ENCODE measurements at regions not wholly inside any gene's neighbourhood (a gene's known extent, or its start where the extent isn't known, plus 50 kb on each side); places are given as distances from the start of the nearest gene placed in this dataset.
A peak's percentile ranks its signal among the peaks of the same experiment; 100 is the strongest.

DNA sequence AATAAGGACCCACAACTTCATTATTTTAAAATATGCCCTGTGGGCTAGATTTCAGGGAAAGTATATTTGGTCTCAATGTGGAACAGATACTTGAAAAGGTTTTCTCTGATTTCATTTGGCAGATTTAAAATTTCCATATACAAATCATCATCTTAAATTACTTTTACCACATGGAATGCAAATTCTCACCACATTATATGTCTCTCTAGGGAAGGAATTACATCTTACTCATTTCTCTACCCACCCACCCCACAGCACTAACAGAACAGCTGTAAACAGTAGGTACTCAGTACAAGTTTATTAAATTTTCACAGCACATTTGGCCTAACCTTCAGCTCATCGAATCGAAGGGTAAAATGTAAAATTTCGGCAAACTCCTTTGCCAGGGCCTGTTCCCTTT is 104.0 kb downstream of the CYRIA start:
- no peak for DNase-seq (ENCODE audit: low spot score)

DNA sequence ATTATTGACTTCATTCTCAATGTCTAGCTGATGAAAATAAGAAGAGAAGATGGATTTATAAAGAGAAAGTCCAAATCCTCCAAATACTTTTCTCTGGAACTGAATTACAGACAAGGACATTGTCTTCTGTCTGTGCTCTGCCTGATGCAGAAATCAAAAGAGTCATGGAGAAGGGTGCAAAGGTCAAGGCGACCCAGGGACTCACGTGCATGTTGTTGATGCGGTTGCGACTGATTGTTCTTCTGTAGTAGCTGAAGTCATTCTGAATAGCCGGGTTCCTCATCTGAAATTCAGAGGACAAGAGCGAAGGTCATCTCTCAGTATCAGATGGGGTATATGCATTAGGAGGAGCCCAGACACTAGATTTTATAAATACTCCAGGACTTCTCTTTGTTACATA is 104.4 kb downstream of the CYRIA start:
- no peak for DNase-seq (ENCODE audit: low spot score)

DNA sequence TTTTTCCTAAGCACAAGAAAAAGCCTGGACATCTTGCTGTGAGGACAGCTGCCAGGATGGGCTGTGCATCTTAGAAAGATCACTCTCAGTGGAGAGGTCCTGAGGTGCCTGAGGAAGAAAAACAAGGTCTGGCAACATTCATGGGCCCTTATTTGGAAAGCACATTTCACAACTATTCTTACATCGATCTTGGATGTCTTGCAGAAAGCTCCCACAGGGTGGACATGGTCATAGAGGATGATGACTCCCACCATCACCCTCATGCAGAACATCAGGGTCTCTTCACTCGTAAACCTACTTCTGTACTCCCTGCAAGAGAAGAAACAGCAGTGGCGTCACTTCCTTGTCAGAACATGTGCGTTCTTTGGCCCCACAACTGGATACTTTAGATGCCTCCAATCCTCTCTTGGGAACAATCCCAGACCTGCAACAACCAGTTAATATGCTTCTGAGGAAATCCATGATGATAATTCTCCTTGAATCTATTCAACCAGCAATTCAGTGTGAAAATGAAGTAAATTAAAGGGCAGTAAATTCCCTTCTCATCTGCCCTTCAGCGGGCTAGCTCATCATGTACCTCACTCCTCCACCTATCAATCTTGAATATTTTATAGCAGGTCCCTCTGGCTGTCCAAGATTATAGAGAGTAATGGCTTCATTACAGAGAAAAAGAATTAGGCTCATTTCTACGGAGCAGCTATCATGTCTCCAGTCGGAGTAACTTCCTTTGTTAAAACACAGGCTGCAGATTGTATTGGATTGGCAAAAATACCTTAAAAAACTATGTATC is 106.2 kb downstream of the CYRIA start:
- DNase-seq (ENCODE audit: low spot score), result no peak

DNA sequence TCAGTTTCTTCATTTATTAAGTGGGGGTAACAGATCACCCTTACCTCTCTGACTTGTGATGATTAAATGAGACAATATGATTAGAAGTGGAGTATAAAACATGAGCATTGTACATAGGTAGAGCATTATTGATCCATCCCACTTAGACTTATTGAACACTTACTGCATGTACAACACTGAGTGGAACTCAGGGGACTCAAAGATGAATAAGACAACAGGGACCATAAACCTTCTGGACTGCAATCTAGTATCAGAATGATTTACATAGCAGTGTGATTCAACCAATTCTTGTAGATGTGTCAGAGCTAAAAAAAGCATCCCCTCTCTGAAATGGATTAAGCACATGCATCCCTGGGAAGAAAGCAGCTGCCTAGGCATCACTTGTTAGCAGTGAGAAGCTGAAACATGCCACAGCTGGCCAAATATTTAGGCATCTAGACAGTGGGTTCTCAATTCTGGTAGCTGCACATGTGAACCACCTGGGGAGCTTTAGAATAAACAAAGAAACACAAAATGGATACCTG is 111.5 kb downstream of the CYRIA start:
- no peak for DNase-seq (ENCODE audit: low spot score)

- DNase-seq (ENCODE audit: low spot score), result peak; percentile 26
These were observed 112.4 kb downstream of the CYRIA start for GRCh38 chr2:16553226-16553625.

- no peak for DNase-seq (ENCODE audit: low spot score)
These were observed 113.4 kb downstream of the CYRIA start for GRCh38 chr2:16552202-16552601.

DNA sequence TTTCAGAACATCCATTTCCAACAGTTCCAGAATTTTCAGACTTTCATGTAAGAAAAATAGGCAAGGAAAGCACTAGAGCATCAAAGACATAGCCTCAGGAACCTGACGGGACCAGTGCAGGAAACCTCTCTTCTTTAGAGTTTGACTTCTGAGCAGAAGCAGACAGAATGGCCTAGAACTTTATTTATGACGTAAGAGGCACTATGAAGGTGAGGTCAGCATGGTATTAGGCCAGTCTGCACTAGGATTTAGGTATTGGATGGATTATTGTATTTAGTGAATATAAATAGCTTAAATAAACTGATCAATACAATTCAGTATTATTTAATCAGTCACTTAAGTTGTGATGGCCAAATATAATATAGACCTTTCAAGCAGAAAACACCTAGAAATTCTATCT is 117.6 kb downstream of the CYRIA start:
- no peak for DNase-seq (ENCODE audit: low spot score)

DNA sequence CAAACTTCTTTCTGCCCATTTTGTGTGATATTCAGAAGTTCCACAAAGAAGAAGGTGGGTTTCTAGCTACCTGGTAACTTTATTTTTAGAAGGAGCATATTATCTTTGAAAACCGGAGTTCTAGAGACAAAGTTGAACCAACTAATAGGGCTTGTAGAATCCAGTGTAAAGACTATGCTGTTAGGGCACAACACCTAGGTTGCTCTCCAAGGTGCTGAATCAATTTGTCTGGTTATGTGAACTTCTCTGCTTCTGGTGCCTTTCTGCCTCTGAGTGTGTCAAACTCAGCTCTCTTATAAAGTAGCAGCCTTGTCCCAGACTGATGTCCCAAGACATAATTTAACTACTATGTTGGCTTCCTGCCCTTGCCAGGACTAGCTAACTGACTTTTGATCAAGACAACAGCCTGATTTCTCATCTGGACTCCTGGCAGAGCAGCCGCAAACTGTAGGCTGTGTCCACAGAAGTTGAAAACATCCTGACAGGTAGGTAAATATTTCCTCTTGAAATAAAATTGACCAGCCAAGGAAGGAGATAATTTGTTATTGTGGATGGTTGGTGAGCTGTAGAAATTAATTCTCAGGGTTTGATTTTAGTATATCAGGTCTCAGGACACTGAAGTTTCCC is 119.4 kb downstream of the CYRIA start:
- DNase-seq (ENCODE audit: low spot score), result peak; percentile 13

GRCh38 chr2:16538707-16539106 is 126.9 kb downstream of the CYRIA start:
- DNase-seq (ENCODE audit: low spot score), result no peak

GRCh38 chr2:16537347-16537746 is 128.3 kb downstream of the CYRIA start:
- DNase-seq (ENCODE audit: low spot score), result no peak

DNA sequence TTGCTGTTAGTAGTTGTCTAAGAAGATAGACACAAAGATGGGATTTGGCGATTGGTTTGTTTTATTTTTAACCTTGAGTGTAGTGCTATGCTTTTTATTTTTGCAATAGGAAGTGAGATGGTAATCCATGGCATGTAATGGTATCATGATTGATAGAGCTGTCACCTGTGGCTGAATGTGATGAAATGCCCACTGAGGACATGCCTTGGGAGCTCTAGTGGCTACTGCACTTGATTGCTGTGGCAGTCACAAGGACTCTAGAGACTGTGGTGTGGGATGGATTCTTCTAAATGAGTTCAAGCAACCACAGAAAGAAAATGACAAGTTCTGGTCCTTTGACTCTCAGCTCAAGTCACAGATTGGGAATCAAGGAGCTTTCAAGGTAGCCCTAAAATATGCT is 139.4 kb downstream of the CYRIA start:
- no peak for DNase-seq (ENCODE audit: low spot score)

DNA sequence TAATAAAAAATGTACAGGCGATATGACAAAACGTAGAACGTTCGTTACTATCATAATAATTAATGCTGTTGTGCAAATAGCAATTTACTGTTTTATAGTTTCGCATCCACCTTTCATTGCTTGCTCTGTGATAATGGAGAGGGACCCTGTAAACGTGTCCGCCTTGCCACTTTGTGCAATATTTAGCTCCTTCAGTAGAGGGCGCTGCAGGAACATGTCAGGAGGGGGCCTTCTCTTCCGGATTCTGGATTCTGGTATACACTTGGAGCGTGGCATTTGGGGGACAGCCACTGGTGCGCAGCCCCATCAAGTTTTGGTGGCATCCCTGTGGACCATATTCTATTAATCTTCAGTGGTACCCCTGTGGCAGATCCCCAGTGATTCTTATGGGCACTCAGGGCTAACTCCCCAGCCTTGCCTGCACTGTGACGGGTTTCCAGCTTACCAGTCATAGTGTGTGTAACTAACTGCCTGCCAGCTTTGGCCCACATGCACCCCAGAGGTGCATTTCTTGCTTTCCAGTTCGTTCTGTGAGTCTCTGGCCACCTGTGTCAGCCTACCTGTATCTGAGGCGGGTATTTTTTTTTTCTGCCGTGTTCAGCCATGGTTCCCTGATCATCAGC is 140.3 kb downstream of the CYRIA start:
- DNase-seq (ENCODE audit: low spot score), result peak; percentile 49

- DNase-seq (ENCODE audit: low spot score), result no peak
These were observed 141.9 kb downstream of the CYRIA start for GRCh38 chr2:16523711-16524110.

DNA sequence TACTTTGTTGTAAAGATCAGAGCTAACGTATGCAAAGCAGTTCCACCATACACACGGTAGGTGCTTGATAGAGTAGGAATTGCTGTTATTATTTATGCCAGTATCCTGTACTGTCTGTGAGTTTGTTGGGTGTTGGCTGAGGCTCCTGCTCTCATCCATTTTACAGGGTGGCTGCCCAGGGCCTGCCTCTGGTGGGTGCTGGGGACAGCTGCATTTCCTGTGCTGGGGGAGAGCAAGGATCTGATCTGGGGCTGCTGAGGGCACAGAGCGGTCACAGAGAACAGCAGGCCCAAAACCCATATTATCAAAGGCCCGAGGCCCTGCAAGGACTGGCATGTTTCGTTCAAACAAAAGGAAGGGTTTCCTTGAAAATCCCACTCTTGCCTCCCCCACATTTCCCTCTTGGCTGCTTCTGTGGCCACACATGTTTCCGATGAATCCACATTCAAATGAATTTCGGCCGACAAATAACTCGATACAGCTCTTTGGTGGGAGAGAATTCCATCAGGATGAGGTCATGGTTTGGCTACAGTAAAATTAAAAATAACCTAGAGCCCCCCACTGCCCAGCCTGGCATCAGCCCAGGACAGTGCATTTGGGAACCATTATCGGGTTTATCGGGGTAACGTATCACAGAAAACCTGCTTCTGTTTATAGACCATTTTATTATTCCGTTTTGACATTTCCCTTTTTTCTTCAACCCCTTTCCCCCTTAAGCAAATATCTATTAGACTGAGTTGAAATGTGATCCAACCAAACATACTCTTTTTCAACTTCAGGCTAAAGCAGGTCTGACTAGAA is 143.4 kb downstream of the CYRIA start:
- no peak for DNase-seq (ENCODE audit: low spot score)

DNA sequence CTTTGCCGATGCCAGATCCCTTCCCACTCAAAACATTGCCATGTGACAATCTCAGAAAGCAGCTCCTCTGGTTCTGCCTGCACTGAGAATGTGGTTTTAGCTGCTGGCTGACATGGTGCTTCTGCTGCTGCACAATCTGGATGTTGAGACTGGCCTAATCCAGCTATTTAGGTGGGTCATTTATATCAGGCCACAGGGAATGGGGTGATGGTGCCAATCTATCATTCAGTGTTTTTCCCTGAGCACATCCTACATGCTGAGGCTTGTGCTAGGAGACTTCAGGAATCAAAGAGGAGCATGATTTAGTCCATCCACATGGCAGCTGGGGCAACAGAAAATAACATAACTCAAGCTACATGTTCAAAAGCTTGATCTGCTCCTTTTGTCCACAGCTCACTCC is 144.7 kb downstream of the CYRIA start:
- no peak for DNase-seq (ENCODE audit: low spot score)

DNA sequence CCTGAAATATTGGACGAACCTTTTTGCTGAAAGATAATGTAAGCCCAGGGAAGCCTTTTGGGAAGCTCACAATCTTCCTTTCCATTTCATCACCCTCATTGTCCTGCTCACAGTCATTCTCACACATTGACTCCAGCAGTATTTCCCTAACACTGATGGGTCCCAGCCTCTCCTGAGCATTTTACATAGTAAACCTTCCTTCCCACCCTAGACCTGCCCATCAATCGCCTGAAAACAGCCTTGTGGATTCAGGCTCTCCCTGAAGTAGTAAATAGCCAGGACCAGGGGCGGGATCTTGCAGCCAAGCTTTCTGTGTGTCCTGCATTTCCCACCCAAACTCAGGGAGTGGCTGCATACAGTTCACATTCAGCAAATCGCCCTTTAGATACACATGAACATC is 149.9 kb downstream of the CYRIA start:
- no peak for DNase-seq (ENCODE audit: low spot score)

- DNase-seq (ENCODE audit: low spot score), result no peak
These were observed 152.0 kb downstream of the CYRIA start for GRCh38 chr2:16513626-16514025.

GRCh38 chr2:16511041-16511440 is 154.6 kb downstream of the CYRIA start:
- DNase-seq (ENCODE audit: low spot score), result no peak

DNA sequence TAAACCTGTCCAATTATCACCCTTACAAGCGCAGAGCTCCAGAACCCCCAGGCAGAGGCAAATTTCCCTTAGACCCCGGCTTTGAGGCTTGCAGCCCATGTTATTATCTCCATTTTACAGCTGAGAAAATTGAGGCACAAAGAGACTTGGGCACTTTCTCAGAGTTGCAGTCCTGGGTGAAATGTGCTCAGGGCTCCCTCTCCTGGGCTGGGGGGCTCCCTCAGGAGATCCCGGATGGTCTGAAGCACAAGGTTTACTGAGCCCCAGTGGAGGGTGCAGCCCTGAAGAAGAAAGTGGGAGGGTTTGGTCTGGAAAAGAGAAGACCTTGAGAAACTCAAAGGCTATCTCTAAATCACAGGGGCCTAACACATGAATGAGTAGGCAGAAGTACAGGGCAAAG is 156.6 kb downstream of the CYRIA start:
- DNase-seq (ENCODE audit: low spot score), result no peak

DNA sequence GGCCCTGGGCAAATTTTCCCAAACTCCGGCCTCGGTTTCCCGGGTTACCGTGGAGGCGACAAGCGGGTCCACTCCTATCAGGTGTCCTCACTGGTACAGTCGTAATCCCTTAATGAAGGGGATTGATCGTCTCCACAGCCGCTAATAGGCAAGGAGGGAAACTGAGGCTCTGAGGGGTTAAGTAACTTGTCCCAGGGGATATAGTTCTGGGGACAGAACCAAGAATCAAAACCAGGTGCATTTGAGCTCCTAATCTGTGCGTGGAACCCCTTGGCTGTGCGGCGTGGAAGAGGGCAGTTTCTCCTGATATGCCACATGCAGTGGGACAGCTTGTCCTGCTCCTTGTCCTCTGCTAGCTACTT is 157.2 kb downstream of the CYRIA start:
- no peak for DNase-seq (ENCODE audit: low spot score)

DNA sequence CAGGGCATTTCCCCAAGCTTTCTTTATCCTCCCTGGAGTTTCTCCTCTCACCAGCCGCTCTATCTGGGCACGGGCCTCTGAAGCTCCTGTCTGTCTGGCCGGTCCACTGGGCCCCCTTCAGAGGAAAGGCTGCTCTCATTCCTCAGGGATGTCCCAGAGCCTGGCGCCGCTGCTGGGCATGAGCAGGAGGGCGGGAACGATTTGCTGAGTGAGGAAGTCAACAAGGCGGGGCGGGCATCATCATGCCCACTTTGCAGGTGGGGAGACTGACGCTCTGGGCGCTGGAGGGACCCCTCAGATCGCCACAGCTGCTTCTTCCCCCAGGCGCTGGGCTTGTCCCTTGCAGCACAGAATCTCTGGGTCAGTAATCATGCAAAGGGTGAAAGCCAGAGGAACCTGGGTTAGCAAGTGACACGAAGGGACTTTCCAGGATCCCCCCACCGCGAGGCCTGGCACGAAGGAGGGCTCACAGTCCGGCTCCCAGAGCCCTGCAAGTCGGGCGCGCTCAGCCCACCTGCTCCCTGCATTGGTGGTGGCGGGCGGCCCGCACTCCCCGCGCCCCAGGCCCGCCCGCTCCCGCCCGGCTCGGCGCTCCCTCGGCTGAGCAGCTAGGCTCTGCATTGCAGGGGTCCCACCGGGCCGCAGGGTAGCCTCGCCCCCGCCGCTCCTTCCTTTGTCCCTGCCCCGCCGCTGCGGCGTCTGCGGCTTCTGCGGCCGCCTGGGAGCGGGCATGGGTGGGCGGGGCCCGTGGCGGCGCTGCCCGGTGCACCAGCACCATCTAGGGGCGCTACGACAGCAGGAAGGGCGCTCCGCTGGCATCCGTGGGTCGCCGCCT is 157.8 kb downstream of the CYRIA start:
- DNase-seq (ENCODE audit: low spot score), result peak; percentile 73

- peak; percentile 21 for DNase-seq (ENCODE audit: low spot score)
These were observed 159.3 kb downstream of the CYRIA start for GRCh38 chr2:16506366-16506765.

All from HuH-7 (cell line).